AG10803 (cell line): ENCODE measurements at regions not wholly inside any gene's neighbourhood (a gene's known extent, or its start where the extent isn't known, plus 50 kb on each side); places are given as distances from the start of the nearest gene placed in this dataset.

Experiments used
- DNase-seq: peaks from one replicate; pipeline ENCODE4 v3.0.0; 2010; ENCODE audit warnings: low read depth
- H3K4me3 ChIP-seq: 2 replicates; pipeline ENCODE4 v1.5.1; 2011; ENCODE audit warnings: mild to moderate bottlenecking, low read length, control low read depth
- CTCF ChIP-seq: conservative IDR thresholded peaks from 2 replicates; pipeline ENCODE4 v1.5.1; 2011; ENCODE audit warnings: mild to moderate bottlenecking, low read length, control low read depth, inconsistent platforms

- no peak for TF ChIP-seq CTCF
- DNase-seq = no peak
- no peak overlapping the region for H3K4me3 ChIP-seq
Measured at GRCh38 chr5:30099634-30100033, 1093.9 kb upstream of the CDH6 start.

DNA sequence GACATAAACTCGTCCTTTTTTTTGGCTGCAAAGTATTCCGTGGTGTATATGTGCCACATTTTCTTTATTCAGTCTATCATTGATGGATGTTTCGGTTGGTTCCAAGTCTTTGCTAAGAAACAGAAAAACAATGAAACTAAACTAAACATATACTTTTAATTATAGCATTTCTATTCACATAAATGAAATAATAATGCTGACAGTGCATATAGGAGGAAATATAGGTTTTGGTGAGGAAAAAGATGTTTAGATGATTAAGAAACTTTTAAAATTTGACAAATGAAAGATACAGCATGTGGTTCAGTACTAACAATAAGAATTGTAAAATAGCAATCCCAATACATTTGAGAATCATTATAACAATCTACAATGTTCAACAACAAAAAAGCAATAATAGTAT, 1094.5 kb upstream of the CDH6 start:
- no peak for TF ChIP-seq CTCF
- no peak overlapping the region for H3K4me3 ChIP-seq

DNA sequence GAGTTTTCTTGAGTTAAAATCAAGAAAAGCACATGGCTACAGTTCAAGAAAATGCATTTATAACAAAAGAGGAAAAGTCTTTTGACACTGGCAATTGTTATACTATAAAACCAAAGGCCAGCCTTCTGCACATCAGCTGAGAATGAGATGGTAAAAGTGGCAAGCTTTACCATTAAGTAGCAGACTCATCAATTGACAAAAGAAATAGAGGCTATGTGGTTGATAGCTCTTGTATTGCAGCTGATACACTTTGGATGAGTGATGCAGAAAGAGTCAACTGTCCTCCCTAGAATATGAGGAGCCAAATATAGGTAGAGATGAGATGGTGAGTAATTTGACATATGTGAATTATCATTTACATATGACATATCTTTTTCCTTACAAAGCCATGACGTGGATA, 1100.9 kb upstream of the CDH6 start:
- DNase-seq = no peak
- TF ChIP-seq CTCF = no peak
- no peak overlapping the region for H3K4me3 ChIP-seq

More for the DNA sequence above, 1094.5 kb upstream of the CDH6 start:
- no peak for DNase-seq

GRCh38 chr5:30069441-30070263, 1123.8 kb upstream of the CDH6 start:
- no peak for TF ChIP-seq CTCF
- DNase-seq = no peak
- no peak overlapping the region for H3K4me3 ChIP-seq

DNA sequence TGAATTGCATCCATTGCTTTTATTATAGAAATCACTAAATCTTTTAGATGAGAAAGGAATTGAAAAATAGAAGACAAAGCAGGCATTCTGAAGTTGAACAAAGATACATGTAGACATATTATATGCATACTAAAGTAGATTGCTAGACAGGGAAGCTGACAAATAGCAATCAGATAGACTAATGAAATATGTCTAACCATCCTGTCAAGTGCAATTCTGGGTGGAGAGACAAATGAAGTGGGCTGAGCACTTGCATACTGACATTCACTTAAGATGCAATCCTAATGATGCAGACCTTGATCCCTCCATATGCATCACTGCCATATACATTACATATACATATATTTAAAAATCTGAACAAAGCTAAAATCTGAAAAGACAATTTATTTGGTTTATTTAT, 1130.0 kb upstream of the CDH6 start:
- no peak overlapping the region for H3K4me3 ChIP-seq
- no peak for DNase-seq
- no peak for TF ChIP-seq CTCF

DNA sequence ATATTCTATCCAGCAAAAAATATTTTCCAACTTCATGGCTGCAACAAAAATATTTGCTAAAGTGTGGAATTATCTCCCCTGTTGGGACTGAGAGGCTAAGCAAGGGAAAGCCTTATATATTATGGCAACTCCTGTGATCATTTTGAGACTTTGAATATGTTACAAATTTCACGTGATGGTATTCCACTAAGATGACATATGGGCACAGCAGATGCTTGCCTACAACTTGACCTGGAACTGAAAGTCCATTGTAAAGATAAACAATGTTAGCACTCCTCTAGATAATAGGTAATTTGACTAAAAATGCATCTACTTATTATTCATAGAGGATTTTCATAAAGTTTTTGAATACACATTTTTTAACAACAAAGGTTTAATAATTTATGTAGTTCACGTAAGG, 1141.5 kb upstream of the CDH6 start:
- no peak for DNase-seq
- no peak overlapping the region for H3K4me3 ChIP-seq
- TF ChIP-seq CTCF = no peak

- no peak for DNase-seq
- TF ChIP-seq CTCF = no peak
- no peak overlapping the region for H3K4me3 ChIP-seq
Measured at GRCh38 chr5:30050056-30050815, 1143.2 kb upstream of the CDH6 start.
